HEK293 (cell line): ENCODE measurements at regions not wholly inside any gene's neighbourhood (a gene's known extent, or its start where the extent isn't known, plus 50 kb on each side); places are given as distances from the start of the nearest gene placed in this dataset.

Experiments used
- CTCF ChIA-PET: fragments of 350-600 bp; formaldehyde crosslinking; extraction: SDS; loops from one replicate; lab custom pipeline; 2021; ENCODE audit warnings: antibody characterized with exemption; lab: Yijun Ruan, JAX
- POLR2A ChIA-PET: fragments of 300-600 bp; formaldehyde crosslinking; extraction: SDS; loops from one replicate; lab custom pipeline; 2020; ENCODE audit warnings: antibody characterized with exemption, inconsistent platforms; lab: Yijun Ruan, JAX
- H3K27ac ChIP-seq: fragments of 200-500 bp; sonication (Bioruptor generic); 2 replicates; pipeline ENCODE4 v1.5.1; 2014; ENCODE audit warnings: low read depth, low read length, control low read depth, inconsistent platforms; ENCODE audit errors: extremely low read depth
- H3K36me3 ChIP-seq, 2 experiments: fragments of 200-500 bp in 1 of 2; sonication (Bioruptor generic) in 1 of 2; 1 replicate in 1 of 2; 2 replicates in 1 of 2; pipeline ENCODE4 v1.5.1; 2014 to 2017; ENCODE audit warnings: inconsistent platforms in 2 of 2, low read length in 2 of 2; ENCODE audit not compliant: control insufficient read depth in 2 of 2, insufficient read depth in 1 of 2
- H3K4me1 ChIP-seq: fragments of 200-500 bp; sonication (Bioruptor generic); 2 replicates; pipeline ENCODE4 v1.5.1; 2014; ENCODE audit warnings: mild to moderate bottlenecking, low read length, inconsistent platforms; ENCODE audit not compliant: control insufficient read depth, insufficient read depth
- H3K4me3 ChIP-seq: 2 replicates; pipeline ENCODE4 v1.5.1; 2011; ENCODE audit warnings: low read depth, mild to moderate bottlenecking, control low read depth, low read length, moderate library complexity
- H3K9me3 ChIP-seq: fragments of 200-500 bp; sonication (Bioruptor generic); 2 replicates; pipeline ENCODE4 v1.5.1; 2014; ENCODE audit warnings: low read depth, low read length, inconsistent platforms; ENCODE audit not compliant: control insufficient read depth, insufficient read depth
- ATF2 ChIP-seq: fragments of 450-650 bp; formaldehyde crosslinking; IDR thresholded peaks from 2 replicates; pipeline ENCODE4 v1.5.1; 2016; ENCODE audit warnings: missing biosample characterization, missing genetic modification characterization, low read depth
- GFI1B ChIP-seq: fragments of 450-650 bp; formaldehyde crosslinking; IDR thresholded peaks from 2 replicates; pipeline ENCODE4 v1.5.1; 2016; ENCODE audit warnings: missing biosample characterization, missing genetic modification characterization
- KLF16 ChIP-seq: fragments of 450-650 bp; formaldehyde crosslinking; IDR thresholded peaks from 2 replicates; pipeline ENCODE4 v1.5.1; 2017; ENCODE audit warnings: missing biosample characterization, missing genetic modification characterization
- MZF1 ChIP-seq: fragments of 450-650 bp; formaldehyde crosslinking; IDR thresholded peaks from 2 replicates; pipeline ENCODE4 v1.5.1; 2017; ENCODE audit warnings: missing biosample characterization, missing genetic modification characterization, borderline replicate concordance
- YY1 ChIP-seq: fragments of 450-650 bp; formaldehyde crosslinking; IDR thresholded peaks from 2 replicates; pipeline ENCODE4 v1.5.1; 2018; ENCODE audit warnings: missing biosample characterization, missing genetic modification characterization
- ZBTB21 ChIP-seq: fragments of 450-650 bp; formaldehyde crosslinking; IDR thresholded peaks from 2 replicates; pipeline ENCODE4 v1.5.1; 2017; ENCODE audit warnings: missing biosample characterization, missing genetic modification characterization
- ZEB2 ChIP-seq: fragments of 450-650 bp; formaldehyde crosslinking; IDR thresholded peaks from 2 replicates; pipeline ENCODE4 v1.5.1; 2016; ENCODE audit warnings: missing biosample characterization, missing genetic modification characterization
- ZFHX2 ChIP-seq: fragments of 450-650 bp; formaldehyde crosslinking; conservative IDR thresholded peaks from 2 replicates; pipeline ENCODE4 v1.5.1; 2016; ENCODE audit warnings: missing biosample characterization, missing genetic modification characterization
- ZIC2 ChIP-seq: fragments of 450-650 bp; formaldehyde crosslinking; IDR thresholded peaks from 2 replicates; pipeline ENCODE4 v1.5.1; 2016; ENCODE audit warnings: missing biosample characterization, missing genetic modification characterization
- ZNF10 ChIP-seq: fragments of 450-650 bp; formaldehyde crosslinking; IDR thresholded peaks from 2 replicates; pipeline ENCODE4 v1.5.1; 2017; ENCODE audit warnings: missing biosample characterization, missing genetic modification characterization
- ZNF114 ChIP-seq: fragments of 450-650 bp; formaldehyde crosslinking; IDR thresholded peaks from 2 replicates; pipeline ENCODE4 v1.5.0; 2017; ENCODE audit warnings: missing biosample characterization, missing genetic modification characterization
- ZNF121 ChIP-seq: fragments of 450-650 bp; formaldehyde crosslinking; IDR thresholded peaks from 2 replicates; pipeline ENCODE4 v1.5.1; 2016; ENCODE audit warnings: missing biosample characterization, missing genetic modification characterization
- ZNF16 ChIP-seq: fragments of 450-650 bp; formaldehyde crosslinking; IDR thresholded peaks from 2 replicates; pipeline ENCODE4 v1.5.1; 2016; ENCODE audit warnings: low read depth, missing biosample characterization, missing genetic modification characterization
- ZNF175 ChIP-seq: fragments of 450-650 bp; formaldehyde crosslinking; IDR thresholded peaks from 2 replicates; pipeline ENCODE4 v1.5.1; 2016; ENCODE audit warnings: missing biosample characterization, missing genetic modification characterization
- ZNF19 ChIP-seq: fragments of 450-650 bp; formaldehyde crosslinking; IDR thresholded peaks from 2 replicates; pipeline ENCODE4; 2016; ENCODE audit warnings: missing biosample characterization, missing genetic modification characterization, low read depth
- ZNF214 ChIP-seq: fragments of 450-650 bp; formaldehyde crosslinking; IDR thresholded peaks from 2 replicates; pipeline ENCODE4 v1.5.1; 2017; ENCODE audit warnings: missing biosample characterization, mild to moderate bottlenecking, missing genetic modification characterization, borderline replicate concordance
- ZNF239 ChIP-seq: fragments of 450-650 bp; formaldehyde crosslinking; IDR thresholded peaks from 2 replicates; pipeline ENCODE4 v1.5.1; 2016; ENCODE audit warnings: missing biosample characterization, missing genetic modification characterization
- ZNF473 ChIP-seq: fragments of 450-650 bp; formaldehyde crosslinking; IDR thresholded peaks from 2 replicates; pipeline ENCODE4 v1.5.1; 2017; ENCODE audit warnings: missing biosample characterization, missing genetic modification characterization
- ZNF544 ChIP-seq: fragments of 450-650 bp; formaldehyde crosslinking; IDR thresholded peaks from 2 replicates; pipeline ENCODE4 v1.5.0; 2017; ENCODE audit warnings: missing biosample characterization, missing genetic modification characterization
- ZNF561 ChIP-seq: fragments of 450-650 bp; IDR thresholded peaks from 2 replicates; pipeline ENCODE4 v1.5.1; 2018; ENCODE audit warnings: missing biosample characterization, missing genetic modification characterization, borderline replicate concordance
- ZNF660 ChIP-seq: fragments of 450-650 bp; IDR thresholded peaks from 2 replicates; pipeline ENCODE4 v1.5.1; 2018; ENCODE audit warnings: missing biosample characterization, mild to moderate bottlenecking, missing genetic modification characterization
- ZNF707 ChIP-seq: fragments of 450-650 bp; formaldehyde crosslinking; IDR thresholded peaks from 2 replicates; pipeline ENCODE4 v1.5.1; 2016; ENCODE audit warnings: missing biosample characterization, missing genetic modification characterization
- TF ChIP-seq, protein P1 (sequence below): fragments of 450-650 bp; formaldehyde crosslinking; IDR thresholded peaks from 2 replicates; pipeline ENCODE4 v1.5.1; 2016; ENCODE audit warnings: missing biosample characterization, missing genetic modification characterization
- TF ChIP-seq, protein P2 (sequence below): fragments of 450-650 bp; formaldehyde crosslinking; IDR thresholded peaks from 2 replicates; pipeline ENCODE4 v1.5.1; 2016; ENCODE audit warnings: missing biosample characterization, missing genetic modification characterization
- TF ChIP-seq, protein P3 (sequence below): fragments of 450-650 bp; formaldehyde crosslinking; IDR thresholded peaks from 2 replicates; pipeline ENCODE4 v1.5.1; 2017; ENCODE audit warnings: missing biosample characterization, missing genetic modification characterization
- TF ChIP-seq, protein P4 (sequence below): fragments of 450-650 bp; formaldehyde crosslinking; IDR thresholded peaks from 2 replicates; pipeline ENCODE4 v1.5.1; 2016; ENCODE audit warnings: missing biosample characterization, missing genetic modification characterization

DNA sequence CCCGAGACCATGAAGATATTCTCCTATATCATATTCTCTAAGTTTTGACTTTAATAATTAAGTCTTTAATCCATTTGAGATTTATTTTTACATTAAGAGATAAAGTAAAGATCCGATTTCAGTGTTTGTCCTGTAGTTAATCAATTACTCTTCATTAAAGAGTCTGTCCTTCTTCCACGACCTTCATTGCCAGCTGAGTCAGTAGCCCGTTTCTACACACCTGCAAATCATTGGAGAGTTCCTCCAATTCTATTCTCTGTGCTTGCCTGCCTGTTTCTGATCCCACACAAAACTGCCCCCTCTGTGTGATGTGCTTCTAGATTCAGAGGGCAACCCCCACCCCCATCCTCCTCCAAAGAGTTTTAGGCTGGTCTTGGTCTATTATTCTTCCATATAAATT, 119.2 kb downstream of the KCNF1 start (continued):
- TF ChIP-seq, protein P1, sequence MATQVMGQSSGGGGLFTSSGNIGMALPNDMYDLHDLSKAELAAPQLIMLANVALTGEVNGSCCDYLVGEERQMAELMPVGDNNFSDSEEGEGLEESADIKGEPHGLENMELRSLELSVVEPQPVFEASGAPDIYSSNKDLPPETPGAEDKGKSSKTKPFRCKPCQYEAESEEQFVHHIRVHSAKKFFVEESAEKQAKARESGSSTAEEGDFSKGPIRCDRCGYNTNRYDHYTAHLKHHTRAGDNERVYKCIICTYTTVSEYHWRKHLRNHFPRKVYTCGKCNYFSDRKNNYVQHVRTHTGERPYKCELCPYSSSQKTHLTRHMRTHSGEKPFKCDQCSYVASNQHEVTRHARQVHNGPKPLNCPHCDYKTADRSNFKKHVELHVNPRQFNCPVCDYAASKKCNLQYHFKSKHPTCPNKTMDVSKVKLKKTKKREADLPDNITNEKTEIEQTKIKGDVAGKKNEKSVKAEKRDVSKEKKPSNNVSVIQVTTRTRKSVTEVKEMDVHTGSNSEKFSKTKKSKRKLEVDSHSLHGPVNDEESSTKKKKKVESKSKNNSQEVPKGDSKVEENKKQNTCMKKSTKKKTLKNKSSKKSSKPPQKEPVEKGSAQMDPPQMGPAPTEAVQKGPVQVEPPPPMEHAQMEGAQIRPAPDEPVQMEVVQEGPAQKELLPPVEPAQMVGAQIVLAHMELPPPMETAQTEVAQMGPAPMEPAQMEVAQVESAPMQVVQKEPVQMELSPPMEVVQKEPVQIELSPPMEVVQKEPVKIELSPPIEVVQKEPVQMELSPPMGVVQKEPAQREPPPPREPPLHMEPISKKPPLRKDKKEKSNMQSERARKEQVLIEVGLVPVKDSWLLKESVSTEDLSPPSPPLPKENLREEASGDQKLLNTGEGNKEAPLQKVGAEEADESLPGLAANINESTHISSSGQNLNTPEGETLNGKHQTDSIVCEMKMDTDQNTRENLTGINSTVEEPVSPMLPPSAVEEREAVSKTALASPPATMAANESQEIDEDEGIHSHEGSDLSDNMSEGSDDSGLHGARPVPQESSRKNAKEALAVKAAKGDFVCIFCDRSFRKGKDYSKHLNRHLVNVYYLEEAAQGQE: no peak

GRCh38 chr2:11031876-11032275, 120.1 kb downstream of the KCNF1 start:
- CTCF ChIA-PET: no interaction called here
- TF ChIP-seq ZNF121 (tag by site-specific recombination): no peak
- no peak for TF ChIP-seq ZEB2 (tag by site-specific recombination)
- no peak for TF ChIP-seq ZNF544 (tag by site-specific recombination)
- no peak for TF ChIP-seq ZIC2 (tag by site-specific recombination)
- TF ChIP-seq ZBTB21 (tag by site-specific recombination): no peak
- TF ChIP-seq YY1 (tag by site-specific recombination): no peak
- TF ChIP-seq MZF1: no peak
- no peak for TF ChIP-seq ZNF175
- no peak for TF ChIP-seq KLF16 (tag by site-specific recombination)
- no peak for TF ChIP-seq ZNF561 (tag by site-specific recombination)
- TF ChIP-seq ZNF707 (tag by site-specific recombination): no peak
- TF ChIP-seq, protein P2, sequence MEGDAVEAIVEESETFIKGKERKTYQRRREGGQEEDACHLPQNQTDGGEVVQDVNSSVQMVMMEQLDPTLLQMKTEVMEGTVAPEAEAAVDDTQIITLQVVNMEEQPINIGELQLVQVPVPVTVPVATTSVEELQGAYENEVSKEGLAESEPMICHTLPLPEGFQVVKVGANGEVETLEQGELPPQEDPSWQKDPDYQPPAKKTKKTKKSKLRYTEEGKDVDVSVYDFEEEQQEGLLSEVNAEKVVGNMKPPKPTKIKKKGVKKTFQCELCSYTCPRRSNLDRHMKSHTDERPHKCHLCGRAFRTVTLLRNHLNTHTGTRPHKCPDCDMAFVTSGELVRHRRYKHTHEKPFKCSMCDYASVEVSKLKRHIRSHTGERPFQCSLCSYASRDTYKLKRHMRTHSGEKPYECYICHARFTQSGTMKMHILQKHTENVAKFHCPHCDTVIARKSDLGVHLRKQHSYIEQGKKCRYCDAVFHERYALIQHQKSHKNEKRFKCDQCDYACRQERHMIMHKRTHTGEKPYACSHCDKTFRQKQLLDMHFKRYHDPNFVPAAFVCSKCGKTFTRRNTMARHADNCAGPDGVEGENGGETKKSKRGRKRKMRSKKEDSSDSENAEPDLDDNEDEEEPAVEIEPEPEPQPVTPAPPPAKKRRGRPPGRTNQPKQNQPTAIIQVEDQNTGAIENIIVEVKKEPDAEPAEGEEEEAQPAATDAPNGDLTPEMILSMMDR (tag by site-specific recombination): no peak
- no peak for TF ChIP-seq ZNF660
- no peaks in the 10 kb centered on the region for H3K36me3 ChIP-seq
- POLR2A ChIA-PET: no interaction called here
- no peak overlapping the region for H3K4me3 ChIP-seq
- H3K4me1 ChIP-seq: no peaks in the 10 kb centered on the region
- no peaks in the 10 kb centered on the region for H3K9me3 ChIP-seq
- no peak overlapping the region for H3K27ac ChIP-seq

- H3K27ac ChIP-seq: no peak overlapping the region
- ChIA-PET CTCF (interaction anchor here (0.9 kb wide), 1 partner anchor 40 kb away, joined by 3 read pairs; no protein-coding TSS in a partner anchor), POLR2A (no interaction called here)
- H3K9me3 ChIP-seq: no peaks in the 10 kb centered on the region
- H3K4me3 ChIP-seq: no peak overlapping the region
- no peaks in the 10 kb centered on the region for H3K4me1 ChIP-seq
- H3K36me3 ChIP-seq: no peaks in the 10 kb centered on the region
- TF ChIP-seq ATF2 (no peak), ZNF10 (no peak), ZNF239 (tag by site-specific recombination) (no peak), ZNF19 (tag by site-specific recombination) (no peak), ZNF16 (tag by site-specific recombination) (no peak), ZNF114 (tag by site-specific recombination) (no peak), ZFHX2 (tag by site-specific recombination) (no peak), GFI1B (tag by site-specific recombination) (no peak), ZNF214 (tag by site-specific recombination) (no peak), ZNF473 (tag by site-specific recombination) (no peak)
- TF ChIP-seq, protein P3, sequence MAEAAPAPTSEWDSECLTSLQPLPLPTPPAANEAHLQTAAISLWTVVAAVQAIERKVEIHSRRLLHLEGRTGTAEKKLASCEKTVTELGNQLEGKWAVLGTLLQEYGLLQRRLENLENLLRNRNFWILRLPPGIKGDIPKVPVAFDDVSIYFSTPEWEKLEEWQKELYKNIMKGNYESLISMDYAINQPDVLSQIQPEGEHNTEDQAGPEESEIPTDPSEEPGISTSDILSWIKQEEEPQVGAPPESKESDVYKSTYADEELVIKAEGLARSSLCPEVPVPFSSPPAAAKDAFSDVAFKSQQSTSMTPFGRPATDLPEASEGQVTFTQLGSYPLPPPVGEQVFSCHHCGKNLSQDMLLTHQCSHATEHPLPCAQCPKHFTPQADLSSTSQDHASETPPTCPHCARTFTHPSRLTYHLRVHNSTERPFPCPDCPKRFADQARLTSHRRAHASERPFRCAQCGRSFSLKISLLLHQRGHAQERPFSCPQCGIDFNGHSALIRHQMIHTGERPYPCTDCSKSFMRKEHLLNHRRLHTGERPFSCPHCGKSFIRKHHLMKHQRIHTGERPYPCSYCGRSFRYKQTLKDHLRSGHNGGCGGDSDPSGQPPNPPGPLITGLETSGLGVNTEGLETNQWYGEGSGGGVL (tag by site-specific recombination): no peak
- TF ChIP-seq, protein P4, sequence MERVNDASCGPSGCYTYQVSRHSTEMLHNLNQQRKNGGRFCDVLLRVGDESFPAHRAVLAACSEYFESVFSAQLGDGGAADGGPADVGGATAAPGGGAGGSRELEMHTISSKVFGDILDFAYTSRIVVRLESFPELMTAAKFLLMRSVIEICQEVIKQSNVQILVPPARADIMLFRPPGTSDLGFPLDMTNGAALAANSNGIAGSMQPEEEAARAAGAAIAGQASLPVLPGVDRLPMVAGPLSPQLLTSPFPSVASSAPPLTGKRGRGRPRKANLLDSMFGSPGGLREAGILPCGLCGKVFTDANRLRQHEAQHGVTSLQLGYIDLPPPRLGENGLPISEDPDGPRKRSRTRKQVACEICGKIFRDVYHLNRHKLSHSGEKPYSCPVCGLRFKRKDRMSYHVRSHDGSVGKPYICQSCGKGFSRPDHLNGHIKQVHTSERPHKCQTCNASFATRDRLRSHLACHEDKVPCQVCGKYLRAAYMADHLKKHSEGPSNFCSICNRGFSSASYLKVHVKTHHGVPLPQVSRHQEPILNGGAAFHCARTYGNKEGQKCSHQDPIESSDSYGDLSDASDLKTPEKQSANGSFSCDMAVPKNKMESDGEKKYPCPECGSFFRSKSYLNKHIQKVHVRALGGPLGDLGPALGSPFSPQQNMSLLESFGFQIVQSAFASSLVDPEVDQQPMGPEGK (tag by site-specific recombination): no peak
Measured at GRCh38 chr2:11032396-11032795, 120.7 kb downstream of the KCNF1 start.
